GM12878 (cell line): ENCODE measurements at regions not wholly inside any gene's neighbourhood (a gene's known extent, or its start where the extent isn't known, plus 50 kb on each side); places are given as distances from the start of the nearest gene placed in this dataset.
"Not testable (repeated sequence)": the region's sequence is repeated elsewhere in the genome, so short reads cannot be mapped to it uniquely, and the experiment has no call there.

Experiments used
- ATAC-seq: fragments of 200-7000 bp; cut with Tn5 transposase; 3 replicates; pipeline ENCODE4 v1.9.1; 2020; ENCODE audit warnings: mild to moderate bottlenecking, moderate library complexity
- BruUV-seq: library from RNA; stranded (reverse); fragments of 400-500 nt; replicated peaks from 2 replicates; lab custom pipeline; 2021; lab: Mats Ljungman, UMichigan
- CTCF ChIA-PET: fragments of 300-600 bp; sonication (Branson Sonifier 250); formaldehyde crosslinking; extraction: SDS; loops from one replicate; lab custom pipeline; 2021; ENCODE audit warnings: inconsistent platforms; lab: Yijun Ruan, JAX
- POLR2A ChIA-PET: fragments of 350-600 bp; formaldehyde crosslinking; extraction: SDS; loops from one replicate; lab custom pipeline; 2021; ENCODE audit warnings: inconsistent platforms; lab: Charles Lee
- RAD21 ChIA-PET: fragments of 300-600 bp; sonication (Branson Sonifier 250); formaldehyde crosslinking; loops from one replicate; lab custom pipeline; 2023; ENCODE audit warnings: antibody characterized with exemption; ENCODE audit not compliant: unreplicated experiment; lab: Charles Lee
- SMC1A ChIA-PET: fragments of 300-600 bp; sonication (Branson Sonifier 250); formaldehyde crosslinking; loops from one replicate; lab custom pipeline; 2023; ENCODE audit not compliant: unreplicated experiment, uncharacterized antibody; lab: Charles Lee
- DNase-seq: peaks from one replicate; pipeline ENCODE4 v3.0.0-alpha.2; 2011; ENCODE audit warnings: low read depth, low spot score
- FAIRE-seq: peaks from 3 replicates; lab custom pipeline; 2011; peaks lifted over from hg19 to GRCh38; lab: Jason Lieb, UNC
- H2AFZ ChIP-seq: 2 replicates; pipeline ENCODE4 v1.6.0; 2011; ENCODE audit warnings: low read depth, low read length, control low read depth; ENCODE audit not compliant: control insufficient read depth
- H3K27ac ChIP-seq: 2 replicates; pipeline ENCODE4 v1.5.1; 2011; ENCODE audit warnings: control low read depth; ENCODE audit not compliant: control insufficient read depth, insufficient read depth
- H3K27me3 ChIP-seq, 2 experiments: replicated peaks in 1 of 2; 2 replicates each; pipeline versions ENCODE4 v1.6.0 to v1.6.1; 2011; ENCODE audit warnings: low read length in 1 of 2; ENCODE audit not compliant: control insufficient read depth in 2 of 2, insufficient read depth in 2 of 2
- H3K36me3 ChIP-seq, 2 experiments: 2 replicates each; pipeline ENCODE4 v1.5.1; 2011; ENCODE audit warnings: low read length in 1 of 2; ENCODE audit not compliant: control insufficient read depth in 2 of 2, insufficient read depth in 2 of 2
- H3K4me1 ChIP-seq: 2 replicates; pipeline ENCODE4 v1.6.1; 2011; ENCODE audit warnings: mild to moderate bottlenecking, low read length, moderate library complexity, mixed read lengths; ENCODE audit not compliant: control insufficient read depth, insufficient read depth
- H3K4me2 ChIP-seq: 2 replicates; pipeline ENCODE4 v1.6.0; 2011; ENCODE audit warnings: control low read depth; ENCODE audit not compliant: control insufficient read depth, insufficient read depth
- H3K4me3 ChIP-seq: fragments of 200-600 bp; sonication (generic); 2 replicates; pipeline ENCODE4 v1.5.1; 2016
- H3K79me2 ChIP-seq: 2 replicates; pipeline ENCODE4 v1.6.0; 2011; ENCODE audit warnings: low read length; ENCODE audit not compliant: control insufficient read depth, insufficient read depth
- H3K9ac ChIP-seq: 2 replicates; pipeline ENCODE4 v1.8.0; 2011; ENCODE audit warnings: low read length, control low read depth, mixed read lengths; ENCODE audit not compliant: control insufficient read depth, insufficient read depth
- H3K9me3 ChIP-seq: replicated peaks from 3 replicates; pipeline ENCODE4 v1.5.1; 2011; ENCODE audit warnings: mild to moderate bottlenecking, low read length; ENCODE audit not compliant: control insufficient read depth, insufficient read depth
- H4K20me1 ChIP-seq: 2 replicates; pipeline ENCODE4 v1.6.0; 2011; ENCODE audit not compliant: control insufficient read depth, insufficient read depth
- BHLHE40 ChIP-seq, 2 experiments: fragments of 450-650 bp in 1 of 2; IDR thresholded peaks; 2 replicates each; pipeline ENCODE4 v1.6.1; 2011 to 2017; ENCODE audit warnings: low read depth in 2 of 2, borderline replicate concordance in 1 of 2, improper control_type of control experiment in 1 of 2, low read length in 1 of 2, mild to moderate bottlenecking in 1 of 2
- CREB1 ChIP-seq: IDR thresholded peaks from 2 replicates; pipeline ENCODE4 v1.6.1; 2012; ENCODE audit warnings: low read depth, mild to moderate bottlenecking, inconsistent platforms
- MLLT1 ChIP-seq: fragments of 450-650 bp; IDR thresholded peaks from 2 replicates; pipeline ENCODE4 v1.6.1; 2016; ENCODE audit warnings: mild to moderate bottlenecking
- MTA3 ChIP-seq: IDR thresholded peaks from 2 replicates; pipeline ENCODE4 v1.6.1; 2012; ENCODE audit warnings: low read length, inconsistent platforms, borderline replicate concordance
- NFYA ChIP-seq: IDR thresholded peaks from 2 replicates; pipeline ENCODE4 v1.6.1; 2011; ENCODE audit warnings: low read depth, mild to moderate bottlenecking, low read length, improper control_type of control experiment, borderline replicate concordance
- WGBS: methylation state at CpG from one replicate; pipeline ENCODE4 v1.1.6; 2016; ENCODE audit warnings: low lambda C conversion rate; ENCODE audit not compliant: insufficient replicate concordance, insufficient coverage; ENCODE audit errors: missing lambda C conversion rate; 5-methylcytosine and 5-hydroxymethylcytosine counted together
- in situ Hi-C: fragments of 300-500 bp; cut with MboI; formaldehyde crosslinking; loops from 9 replicates; pipeline ENCODE4 v1.14.3; 2018; ENCODE audit warnings: mixed read lengths
- intact Hi-C: fragments of 100-400 bp; cut with micrococcal nuclease; formaldehyde crosslinking; loops from one replicate; pipeline ENCODE4 v1.14.2; 2022; ENCODE audit not compliant: unreplicated experiment
- TF ChIP-seq, protein P1 (sequence below): fragments of 450-650 bp; IDR thresholded peaks from 2 replicates; pipeline ENCODE4 v1.6.1; 2017; ENCODE audit warnings: mild to moderate bottlenecking, moderate library complexity

DNA sequence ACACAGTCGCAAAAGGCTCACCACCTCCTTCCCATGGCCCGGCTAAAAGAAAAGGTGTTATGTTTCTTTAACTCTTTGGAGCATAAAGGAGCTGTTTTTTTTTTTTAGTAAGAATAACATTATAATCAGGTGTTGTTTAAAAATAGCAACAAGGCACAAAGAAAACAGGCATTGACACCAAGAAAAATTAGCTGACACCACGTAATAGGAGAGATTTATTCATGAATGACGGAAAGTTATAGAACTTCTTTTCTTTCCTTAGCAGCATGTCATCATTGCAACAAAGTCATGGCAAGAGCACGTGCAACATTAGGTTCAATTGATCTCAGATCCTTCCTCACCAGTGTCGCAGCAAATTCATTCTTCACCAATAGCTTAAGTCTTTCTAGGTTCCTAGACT is 302.9 kb upstream of the ZFP42 start:
- no peak overlapping the region for H3K27ac ChIP-seq
- H2AFZ ChIP-seq = no peak overlapping the region
- intact Hi-C loops (no loop called here), in situ Hi-C loops (no loop called here)
- H4K20me1 ChIP-seq = no peaks in the 10 kb centered on the region
- 28% methylated on average over 6 of the region's 6 CpGs for WGBS
- H3K4me1 ChIP-seq = no peaks in the 10 kb centered on the region
- no peaks in the 10 kb centered on the region for H3K79me2 ChIP-seq
- FAIRE-seq (no peak), DNase-seq (no peak), ATAC-seq (no peak)
- BruUV-seq = no TSS peak
- no peak overlapping the region for H3K4me3 ChIP-seq
- no peak overlapping the region for H3K4me2 ChIP-seq
- CTCF ChIA-PET = no interaction called here
- H3K36me3 ChIP-seq = no peaks in the 10 kb centered on the region
- H3K27me3 ChIP-seq = no peaks in the 10 kb centered on the region
- SMC1A ChIA-PET = no interaction called here
- RAD21 ChIA-PET = no interaction called here
- POLR2A ChIA-PET = no interaction called here
- no peak for TF ChIP-seq NFYA
- no peak for TF ChIP-seq MLLT1
- TF ChIP-seq, protein P1, sequence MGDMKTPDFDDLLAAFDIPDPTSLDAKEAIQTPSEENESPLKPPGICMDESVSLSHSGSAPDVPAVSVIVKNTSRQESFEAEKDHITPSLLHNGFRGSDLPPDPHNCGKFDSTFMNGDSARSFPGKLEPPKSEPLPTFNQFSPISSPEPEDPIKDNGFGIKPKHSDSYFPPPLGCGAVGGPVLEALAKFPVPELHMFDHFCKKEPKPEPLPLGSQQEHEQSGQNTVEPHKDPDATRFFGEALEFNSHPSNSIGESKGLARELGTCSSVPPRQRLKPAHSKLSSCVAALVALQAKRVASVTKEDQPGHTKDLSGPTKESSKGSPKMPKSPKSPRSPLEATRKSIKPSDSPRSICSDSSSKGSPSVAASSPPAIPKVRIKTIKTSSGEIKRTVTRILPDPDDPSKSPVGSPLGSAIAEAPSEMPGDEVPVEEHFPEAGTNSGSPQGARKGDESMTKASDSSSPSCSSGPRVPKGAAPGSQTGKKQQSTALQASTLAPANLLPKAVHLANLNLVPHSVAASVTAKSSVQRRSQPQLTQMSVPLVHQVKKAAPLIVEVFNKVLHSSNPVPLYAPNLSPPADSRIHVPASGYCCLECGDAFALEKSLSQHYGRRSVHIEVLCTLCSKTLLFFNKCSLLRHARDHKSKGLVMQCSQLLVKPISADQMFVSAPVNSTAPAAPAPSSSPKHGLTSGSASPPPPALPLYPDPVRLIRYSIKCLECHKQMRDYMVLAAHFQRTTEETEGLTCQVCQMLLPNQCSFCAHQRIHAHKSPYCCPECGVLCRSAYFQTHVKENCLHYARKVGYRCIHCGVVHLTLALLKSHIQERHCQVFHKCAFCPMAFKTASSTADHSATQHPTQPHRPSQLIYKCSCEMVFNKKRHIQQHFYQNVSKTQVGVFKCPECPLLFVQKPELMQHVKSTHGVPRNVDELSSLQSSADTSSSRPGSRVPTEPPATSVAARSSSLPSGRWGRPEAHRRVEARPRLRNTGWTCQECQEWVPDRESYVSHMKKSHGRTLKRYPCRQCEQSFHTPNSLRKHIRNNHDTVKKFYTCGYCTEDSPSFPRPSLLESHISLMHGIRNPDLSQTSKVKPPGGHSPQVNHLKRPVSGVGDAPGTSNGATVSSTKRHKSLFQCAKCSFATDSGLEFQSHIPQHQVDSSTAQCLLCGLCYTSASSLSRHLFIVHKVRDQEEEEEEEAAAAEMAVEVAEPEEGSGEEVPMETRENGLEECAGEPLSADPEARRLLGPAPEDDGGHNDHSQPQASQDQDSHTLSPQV = no peak
- TF ChIP-seq CREB1 = no peak
- no peak for TF ChIP-seq MTA3
- TF ChIP-seq BHLHE40 (IDR thresholded peaks at IDR 0.05; ENCODE audit: borderline replicate concordance in 1 of 2, low read depth in 2 of 2, low read length in 1 of 2) = no peak
- TF ChIP-seq, all 136 proteins: peak for 0
- no peak overlapping the region for H3K9ac ChIP-seq
- no peaks in the 10 kb centered on the region; the same call in 1 of the 3 replicates for H3K9me3 ChIP-seq

GRCh38 chr4:187695531-187695930 is 300.0 kb upstream of the ZFP42 start:
- intact Hi-C loops, SMC1A ChIA-PET, H3K27me3 ChIP-seq, POLR2A ChIA-PET, H3K9me3 ChIP-seq, H3K9ac ChIP-seq, CTCF ChIA-PET, H3K79me2 ChIP-seq, FAIRE-seq, RAD21 ChIA-PET, H3K4me1 ChIP-seq, DNase-seq, H4K20me1 ChIP-seq, BruUV-seq, in situ Hi-C loops, H3K36me3 ChIP-seq, H3K4me3 ChIP-seq, ATAC-seq, H3K27ac ChIP-seq, H3K4me2 ChIP-seq, H2AFZ ChIP-seq: not testable (repeated sequence)
- 67% methylated on average over 3 of the region's 3 CpGs for WGBS
